ENCODE measurements at regions not wholly inside any gene's neighbourhood (a gene's known extent, or its start where the extent isn't known, plus 50 kb on each side); places are given as distances from the start of the nearest gene placed in this dataset.

GRCh38 chr2:238963161-238963970, 115.5 kb downstream of the TWIST2 start:
- Mint-ChIP-seq H3K9me3 (peaks cover 0 to 14% (median 0%) of the 10 kb centered on the region in 9 donors), H3K36me3 (no peaks in the 10 kb centered on the region), H3K4me3 (no peak overlapping the region), H3K27ac (no peak overlapping the region), H3K27me3 (peaks cover 2 to 26% (median 10%) of the 10 kb centered on the region in 5 donors), H3K4me1 (no peaks in the 10 kb centered on the region)
- ATAC-seq (no peak), DNase-seq (no peak)
- POLR2A ChIA-PET: no interaction called here

- Mint-ChIP-seq H3K27ac (no peak overlapping the region), H3K27me3 (peaks cover 2 to 21% (median 10%) of the 10 kb centered on the region in 5 donors), H3K4me3 (no peak overlapping the region), H3K9me3 (peaks cover 0 to 13% (median 0%) of the 10 kb centered on the region in 9 donors), H3K36me3 (no peaks in the 10 kb centered on the region), H3K4me1 (no peaks in the 10 kb centered on the region)
- POLR2A ChIA-PET: no interaction called here
- ATAC-seq (no peak), DNase-seq (no peak)
Observed at GRCh38 chr2:238963971-238964328, 116.1 kb downstream of the TWIST2 start.

GRCh38 chr2:238964544-238965067, 116.7 kb downstream of the TWIST2 start:
- no peak for ATAC-seq
- no peak for DNase-seq
- peaks cover 0 to 11% (median 0%) of the 10 kb centered on the region in 9 donors for H3K9me3 Mint-ChIP-seq
- H3K36me3 Mint-ChIP-seq: no peaks in the 10 kb centered on the region
- H3K4me1 Mint-ChIP-seq: no peaks in the 10 kb centered on the region
- H3K4me3 Mint-ChIP-seq: no peak overlapping the region
- peaks cover 3 to 21% (median 12%) of the 10 kb centered on the region in 5 donors for H3K27me3 Mint-ChIP-seq
- no peak overlapping the region for H3K27ac Mint-ChIP-seq
- POLR2A ChIA-PET: no interaction called here

GRCh38 chr2:238965371-238966071, 117.6 kb downstream of the TWIST2 start:
- H3K27me3 Mint-ChIP-seq: peaks cover 5 to 29% (median 19%) of the 10 kb centered on the region in 5 donors
- H3K4me1 Mint-ChIP-seq: no peaks in the 10 kb centered on the region
- POLR2A ChIA-PET: no interaction called here
- DNase-seq (no peak), ATAC-seq (no peak)
- no peak overlapping the region for H3K27ac Mint-ChIP-seq
- no peaks in the 10 kb centered on the region for H3K36me3 Mint-ChIP-seq
- no peak overlapping the region for H3K4me3 Mint-ChIP-seq
- peaks cover 0 to 4% (median 0%) of the 10 kb centered on the region in 9 donors for H3K9me3 Mint-ChIP-seq

- Mint-ChIP-seq H3K4me3 (no peak overlapping the region), H3K36me3 (no peaks in the 10 kb centered on the region)
- POLR2A ChIA-PET: no interaction called here
Observed at GRCh38 chr2:238966072-238966937, 118.4 kb downstream of the TWIST2 start.

GRCh38 chr2:238967031-238967977, 119.4 kb downstream of the TWIST2 start:
- DNase-seq (no peak), ATAC-seq (no peak)
- H3K27ac Mint-ChIP-seq: peak overlapping the region in 1 of 10 donors; percentile 57
- no peaks in the 10 kb centered on the region for H3K4me1 Mint-ChIP-seq
- no peaks in the 10 kb centered on the region for H3K36me3 Mint-ChIP-seq
- H3K4me3 Mint-ChIP-seq: no peak overlapping the region
- POLR2A ChIA-PET: no interaction called here
- H3K27me3 Mint-ChIP-seq: peaks cover 5 to 36% (median 27%) of the 10 kb centered on the region in 5 donors
- no peaks in the 10 kb centered on the region for H3K9me3 Mint-ChIP-seq

More at GRCh38 chr2:238966072-238966937, 118.4 kb downstream of the TWIST2 start:
- Mint-ChIP-seq H3K4me1 (no peaks in the 10 kb centered on the region), H3K9me3 (peaks cover 0 to 2% (median 0%) of the 10 kb centered on the region in 9 donors), H3K27me3 (peaks cover 5 to 33% (median 27%) of the 10 kb centered on the region in 5 donors), H3K27ac (no peak overlapping the region)
- no peak for ATAC-seq
- peak in 1 of 10 donors; percentile 12 for DNase-seq

- Mint-ChIP-seq H3K4me1 (no peaks in the 10 kb centered on the region), H3K27me3 (peaks cover 5 to 38% (median 27%) of the 10 kb centered on the region in 5 donors), H3K36me3 (no peaks in the 10 kb centered on the region), H3K27ac (no peak overlapping the region), H3K9me3 (no peaks in the 10 kb centered on the region), H3K4me3 (no peak overlapping the region)
- no peak for DNase-seq
- POLR2A ChIA-PET: no interaction called here
- no peak for ATAC-seq
Observed at GRCh38 chr2:238967978-238968360, 120.1 kb downstream of the TWIST2 start.

- ATAC-seq: no peak
- POLR2A ChIA-PET: no interaction called here
- Mint-ChIP-seq H3K9me3 (no peaks in the 10 kb centered on the region), H3K4me3 (no peak overlapping the region), H3K27me3 (peaks cover 7 to 43% (median 27%) of the 10 kb centered on the region in 5 donors), H3K36me3 (no peaks in the 10 kb centered on the region), H3K27ac (peak overlapping the region in 1 of 10 donors; percentile 0), H3K4me1 (no peaks in the 10 kb centered on the region)
- no peak for DNase-seq
Observed at GRCh38 chr2:238968616-238969384, 120.9 kb downstream of the TWIST2 start.

GRCh38 chr2:238969857-238970256, 122.0 kb downstream of the TWIST2 start:
- Mint-ChIP-seq H3K27me3 (peaks cover 7 to 50% (median 22%) of the 10 kb centered on the region in 5 donors), H3K9me3 (peaks cover 0 to 8% (median 3%) of the 10 kb centered on the region in 9 donors), H3K4me1 (no peaks in the 10 kb centered on the region), H3K4me3 (no peak overlapping the region), H3K27ac (no peak overlapping the region), H3K36me3 (peaks cover 0 to 1% (median 0%) of the 10 kb centered on the region in 3 donors)
- POLR2A ChIA-PET: no interaction called here
- ATAC-seq (no peak), DNase-seq (no peak)

GRCh38 chr2:238970553-238971081, 122.7 kb downstream of the TWIST2 start:
- peaks cover 2 to 15% (median 11%) of the 10 kb centered on the region in 9 donors for H3K9me3 Mint-ChIP-seq
- no peak overlapping the region for H3K4me3 Mint-ChIP-seq
- peak in 1 of 2 donors; percentile 40 for ATAC-seq
- H3K36me3 Mint-ChIP-seq: peaks cover 0 to 9% (median 0%) of the 10 kb centered on the region in 3 donors
- POLR2A ChIA-PET: no interaction called here
- DNase-seq: peak in 7 of 10 donors; percentile 13 to 42 (median 34)
- no peak overlapping the region for H3K27ac Mint-ChIP-seq
- H3K27me3 Mint-ChIP-seq: peaks cover 7 to 53% (median 22%) of the 10 kb centered on the region in 5 donors
- no peaks in the 10 kb centered on the region for H3K4me1 Mint-ChIP-seq

Data from naive thymus-derived CD8-positive, alpha-beta T cell (primary cell).